ENCODE measurements at regions not wholly inside any gene's neighbourhood (a gene's known extent, or its start where the extent isn't known, plus 50 kb on each side); places are given as distances from the start of the nearest gene placed in this dataset.

- TF ChIP-seq ERG (CRISPR knock-in tag; IDR thresholded peaks at IDR 0.05) (no peak), CTCF (IDR thresholded peaks at IDR 0.05) (no peak), ESRRA (CRISPR knock-in tag; IDR thresholded peaks at IDR 0.05; ENCODE audit: borderline replicate concordance) (no peak), SMAD3 (CRISPR knock-in tag; IDR thresholded peaks at IDR 0.05; ENCODE audit: borderline replicate concordance) (no peak), ATF6 (CRISPR knock-in tag; IDR thresholded peaks at IDR 0.05) (no peak), MXD4 (CRISPR knock-in tag; IDR thresholded peaks at IDR 0.05; ENCODE audit: borderline replicate concordance) (no peak), CBFB (CRISPR knock-in tag; IDR thresholded peaks at IDR 0.05; ENCODE audit: low read depth) (no peak)
Observed at GRCh38 chr19:28914173-28914572, 298.8 kb downstream of the UQCRFS1 start.

All from WTC11 (cell line).